RWPE1 (cell line): ENCODE measurements at regions not wholly inside any gene's neighbourhood (a gene's known extent, or its start where the extent isn't known, plus 50 kb on each side); places are given as distances from the start of the nearest gene placed in this dataset.
A peak's percentile ranks its signal among the peaks of the same experiment; 100 is the strongest.

Experiments used
- CTCF ChIA-PET: fragments of 350-600 bp; sonication (Branson Sonifier 250); formaldehyde crosslinking; extraction: SDS; loops from one replicate; lab custom pipeline; 2021; lab: Yijun Ruan, JAX
- POLR2A ChIA-PET: fragments of 400-600 bp; formaldehyde crosslinking; extraction: SDS; loops from one replicate; lab custom pipeline; 2020; ENCODE audit warnings: antibody characterized with exemption; ENCODE audit not compliant: low non-redundant PET; lab: Yijun Ruan, JAX
- DNase-seq: peaks from one replicate; pipeline ENCODE4 v3.0.0; 2012; ENCODE audit warnings: low spot score
- H3K27ac ChIP-seq: fragments of 450-650 bp; 2 replicates; pipeline ENCODE4 v1.5.1; 2017
- CTCF ChIP-seq: fragments of 450-650 bp; conservative IDR thresholded peaks from 2 replicates; pipeline ENCODE4 v1.5.1; 2017; ENCODE audit warnings: low read depth, mild to moderate bottlenecking

DNA sequence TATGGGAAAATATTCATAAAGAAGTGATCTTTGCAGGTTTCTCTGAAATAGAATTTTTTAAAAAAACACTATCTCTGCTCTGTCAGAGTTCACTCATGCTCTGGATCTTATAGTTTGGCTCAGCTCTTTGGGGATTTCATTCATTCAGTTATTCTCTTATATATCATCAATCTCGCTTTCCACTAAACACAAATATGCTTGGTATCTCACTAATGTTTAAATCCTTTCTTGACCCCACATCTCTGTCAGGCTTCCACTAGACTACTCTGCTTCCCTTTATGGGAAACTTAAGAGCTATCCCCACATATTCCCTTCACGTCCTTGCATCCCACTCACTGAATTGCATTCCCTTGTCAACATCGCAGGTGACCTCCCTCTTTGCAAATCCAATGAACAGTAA, 396.1 kb downstream of the ENC1 start:
- POLR2A ChIA-PET = no interaction called here
- H3K27ac ChIP-seq = no peak overlapping the region
- no peak for DNase-seq
- CTCF ChIA-PET = no interaction called here
- TF ChIP-seq CTCF = no peak

DNA sequence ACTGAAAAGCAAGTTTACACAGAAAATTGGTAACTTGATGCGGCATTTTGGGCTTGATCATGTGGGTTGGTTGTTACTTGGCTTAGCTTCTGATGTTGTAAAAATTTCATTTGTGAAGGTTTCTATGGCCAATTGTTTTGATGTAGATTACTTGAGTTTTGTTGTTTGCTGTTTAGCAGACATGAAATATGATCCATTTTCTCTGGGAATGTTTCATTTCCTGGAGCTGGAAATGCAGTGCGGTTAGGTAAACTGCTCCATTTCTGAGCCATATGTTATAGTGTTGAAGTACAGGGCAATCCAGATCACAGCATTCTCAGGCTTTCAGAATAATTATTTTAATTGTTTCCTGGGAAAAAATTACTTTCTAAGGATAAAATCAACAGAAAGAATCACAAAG, 396.9 kb downstream of the ENC1 start:
- CTCF ChIA-PET = no interaction called here
- no peak for DNase-seq
- no peak overlapping the region for H3K27ac ChIP-seq
- TF ChIP-seq CTCF = no peak
- POLR2A ChIA-PET = no interaction called here

- DNase-seq = no peak
- no peak for TF ChIP-seq CTCF
- no peak overlapping the region for H3K27ac ChIP-seq
- ChIA-PET CTCF (no interaction called here), POLR2A (no interaction called here)
Measured at GRCh38 chr5:74242516-74242915, 398.0 kb downstream of the ENC1 start.

DNA sequence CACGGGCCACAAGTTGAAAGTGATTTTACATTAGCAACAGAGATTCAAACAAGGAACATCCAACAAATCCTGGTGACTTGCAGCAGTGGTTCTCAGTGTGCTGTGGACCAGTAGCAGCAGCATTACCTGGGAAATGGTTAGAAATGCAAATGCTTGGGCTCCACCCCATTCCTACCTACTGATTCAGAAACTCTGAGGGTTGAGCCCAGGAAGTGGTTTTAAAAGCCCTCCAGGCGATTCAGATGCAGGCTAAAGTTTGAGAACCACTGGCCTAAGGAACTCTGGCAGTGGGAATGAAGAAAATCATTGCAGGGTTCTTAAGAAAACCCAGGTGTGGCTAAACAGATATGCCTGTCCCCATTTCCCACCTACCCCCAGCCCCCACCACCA, 398.8 kb downstream of the ENC1 start:
- POLR2A ChIA-PET = no interaction called here
- TF ChIP-seq CTCF = no peak
- H3K27ac ChIP-seq = peak overlapping the region; percentile 81
- CTCF ChIA-PET = interaction anchor here (0.7 kb wide), 1 partner anchor 296 kb away, joined by 5 read pairs; no protein-coding TSS in a partner anchor
- DNase-seq = peak; percentile 96

DNA sequence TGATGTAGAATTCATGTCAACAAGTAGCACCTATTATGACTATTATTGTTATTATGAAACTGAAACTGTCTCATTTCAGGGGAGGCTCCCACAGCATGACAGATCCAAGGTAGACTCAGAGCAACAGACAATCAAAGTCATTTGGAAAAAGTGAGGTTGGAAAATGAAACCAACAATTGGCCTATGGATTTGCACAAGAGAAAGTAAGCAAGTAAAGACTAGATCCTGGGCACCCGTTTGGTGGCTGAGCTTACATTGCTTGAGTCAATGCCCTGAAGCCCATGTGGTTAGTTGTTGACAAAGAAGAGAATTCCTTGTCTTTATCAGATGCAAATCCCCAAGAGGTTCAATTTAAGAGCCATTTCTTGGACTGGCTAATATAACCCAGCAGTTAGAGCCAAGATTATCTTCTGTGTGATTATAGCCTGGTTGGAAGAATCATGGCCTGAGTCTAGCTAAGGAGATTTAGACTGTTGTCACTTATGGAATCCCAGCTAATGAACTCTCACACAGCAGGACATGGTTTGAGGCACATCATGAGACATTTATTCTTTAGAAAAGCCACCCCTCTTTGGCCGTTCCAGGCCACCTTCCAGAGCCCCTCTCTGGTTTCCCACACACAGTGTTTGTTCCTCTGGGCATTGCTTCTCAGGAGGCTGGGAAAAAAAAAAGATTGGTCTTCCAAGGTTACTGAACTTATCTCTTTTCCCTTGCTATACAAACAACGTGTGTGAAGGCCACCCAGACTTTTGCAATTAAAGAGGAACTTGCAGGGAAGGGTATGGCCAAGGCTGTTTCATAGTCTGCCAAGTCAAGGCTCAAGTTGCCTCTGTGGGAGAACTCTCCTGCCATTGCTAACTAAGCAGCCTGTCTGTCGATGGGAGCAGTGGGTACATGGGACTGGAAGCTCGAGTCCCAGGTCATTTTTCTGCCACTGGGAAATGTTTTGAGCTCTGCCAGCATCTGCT, 399.5 kb downstream of the ENC1 start:
- ChIA-PET POLR2A (no interaction called here), CTCF (interaction anchor here (0.7 kb wide), 2 partner anchors 297 to 300 kb away, joined by 4 to 5 read pairs; no protein-coding TSS in a partner anchor)
- H3K27ac ChIP-seq = peak overlapping the region; percentile 81
- TF ChIP-seq CTCF = no peak
- DNase-seq = peak; percentile 88

- ChIA-PET CTCF (no interaction called here), POLR2A (interaction anchor here (0.7 kb wide), 1 partner anchor 199 kb away, joined by 5 read pairs; no protein-coding TSS in a partner anchor)
- no peak for DNase-seq
- H3K27ac ChIP-seq = no peak overlapping the region
- TF ChIP-seq CTCF = no peak
Measured at GRCh38 chr5:74239261-74239660, 401.3 kb downstream of the ENC1 start.
